CD4-positive, CD25-positive, alpha-beta regulatory T cell (primary cell): ENCODE measurements at regions not wholly inside any gene's neighbourhood (a gene's known extent, or its start where the extent isn't known, plus 50 kb on each side); places are given as distances from the start of the nearest gene placed in this dataset.

Source experiments
- ATAC-seq, 2 donors: fragments of 150-1000 bp; cut with Tn5 transposase; one replicate each; pipeline ENCODE4 v1.10.0; 2021; ENCODE audit warnings: low read depth in 2 of 2, moderate number of reproducible peaks in 2 of 2, moderate library complexity in 1 of 2
- DNase-seq, 3 donors: peaks; one replicate each; pipeline versions ENCODE4 v3.0.0 to v3.0.0-alpha.2; 2012 to 2022; ENCODE audit warnings: mixed read lengths in 1 of 3
- H3K27ac ChIP-seq: one replicate; pipeline ENCODE4 v1.7.0; 2013; ENCODE audit warnings: mild to moderate bottlenecking, low read length; ENCODE audit not compliant: insufficient read depth, poor library complexity, severe bottlenecking
- H3K27me3 ChIP-seq: one replicate; pipeline ENCODE4 v1.7.0; 2013; ENCODE audit warnings: low read length; ENCODE audit not compliant: control insufficient read depth, insufficient read depth
- H3K36me3 ChIP-seq: one replicate; pipeline ENCODE4 v1.7.0; 2013; ENCODE audit warnings: mild to moderate bottlenecking, low read length, moderate library complexity; ENCODE audit not compliant: control insufficient read depth, insufficient read depth
- H3K4me1 ChIP-seq: 2 replicates; pipeline ENCODE4 v1.7.0; 2013; ENCODE audit warnings: mild to moderate bottlenecking, low read length; ENCODE audit not compliant: insufficient read depth, control insufficient read depth, poor library complexity, severe bottlenecking
- H3K4me3 ChIP-seq: one replicate; pipeline ENCODE4 v1.7.0; 2013; ENCODE audit warnings: low read depth, mild to moderate bottlenecking, low read length, moderate library complexity
- H3K9me3 ChIP-seq, 2 experiments: 1 replicate in 1 of 2; 2 replicates in 1 of 2; pipeline ENCODE4 v1.7.0; 2013; ENCODE audit warnings: low read length in 2 of 2, mild to moderate bottlenecking in 1 of 2, moderate library complexity in 1 of 2; ENCODE audit not compliant: control insufficient read depth in 2 of 2
- H3K27ac Mint-ChIP-seq, 3 donors: one replicate each; pipeline ENCODE4 v1.8.0; 2020 to 2022; ENCODE audit warnings: mild to moderate bottlenecking in 3 of 3, mixed read lengths in 3 of 3, moderate library complexity in 2 of 3
- H3K27me3 Mint-ChIP-seq: one replicate; pipeline ENCODE4 v1.8.0; 2022; ENCODE audit warnings: mild to moderate bottlenecking, mixed read lengths
- H3K36me3 Mint-ChIP-seq: one replicate; pipeline ENCODE4 v1.8.0; 2020; ENCODE audit warnings: mixed read lengths
- H3K4me1 Mint-ChIP-seq, 4 donors: one replicate each; pipeline ENCODE4 v1.8.0; 2020 to 2022; ENCODE audit warnings: mixed read lengths in 4 of 4, mild to moderate bottlenecking in 1 of 4
- H3K4me3 Mint-ChIP-seq, 4 donors: one replicate each; pipeline ENCODE4 v1.8.0; 2020 to 2022; ENCODE audit warnings: mild to moderate bottlenecking in 4 of 4, mixed read lengths in 4 of 4, moderate library complexity in 3 of 4
- H3K9me3 Mint-ChIP-seq, 7 donors: one replicate each; pipeline ENCODE4 v1.8.0; 2020 to 2022; ENCODE audit warnings: mixed read lengths in 7 of 7, mild to moderate bottlenecking in 3 of 7, moderate library complexity in 2 of 7

- Mint-ChIP-seq H3K36me3 (no peaks in the 10 kb centered on the region), H3K27me3 (peaks cover 4% of the 10 kb centered on the region), H3K4me1 (peaks cover 0 to 12% (median 4%) of the 10 kb centered on the region in 4 donors), H3K4me3 (no peak overlapping the region), H3K9me3 (no peaks in the 10 kb centered on the region), H3K27ac (no peak overlapping the region)
- no peaks in the 10 kb centered on the region for H3K36me3 ChIP-seq
- no peak for DNase-seq
- no peaks in the 10 kb centered on the region for H3K27me3 ChIP-seq
- H3K9me3 ChIP-seq, result no peaks in the 10 kb centered on the region
- no peak overlapping the region for H3K27ac ChIP-seq
- H3K4me1 ChIP-seq, result no peaks in the 10 kb centered on the region
- no peak overlapping the region for H3K4me3 ChIP-seq
- ATAC-seq, result no peak
Observed at GRCh38 chr13:44240611-44241145, 132.9 kb upstream of the SERP2 start.

- H3K36me3 Mint-ChIP-seq, result no peaks in the 10 kb centered on the region
- Histone ChIP-seq H3K27me3 (no peaks in the 10 kb centered on the region), H3K9me3 (no peaks in the 10 kb centered on the region), H3K27ac (no peak overlapping the region), H3K4me3 (no peak overlapping the region), H3K36me3 (no peaks in the 10 kb centered on the region), H3K4me1 (no peaks in the 10 kb centered on the region)
- DNase-seq (no peak), ATAC-seq (no peak)
- H3K27ac Mint-ChIP-seq, result no peak overlapping the region
- H3K4me3 Mint-ChIP-seq, result no peak overlapping the region
- H3K4me1 Mint-ChIP-seq, result peaks cover 0 to 12% (median 4%) of the 10 kb centered on the region in 4 donors
- no peaks in the 10 kb centered on the region for H3K9me3 Mint-ChIP-seq
- peaks cover 4% of the 10 kb centered on the region for H3K27me3 Mint-ChIP-seq
Observed at GRCh38 chr13:44241638-44242037, 132.0 kb upstream of the SERP2 start.

- peaks cover 0 to 5% (median 2%) of the 10 kb centered on the region in 4 donors for H3K4me1 Mint-ChIP-seq
- H3K36me3 Mint-ChIP-seq, result no peaks in the 10 kb centered on the region
- Histone ChIP-seq H3K4me3 (no peak overlapping the region), H3K27ac (no peak overlapping the region), H3K36me3 (no peaks in the 10 kb centered on the region), H3K4me1 (no peaks in the 10 kb centered on the region), H3K27me3 (no peaks in the 10 kb centered on the region), H3K9me3 (no peaks in the 10 kb centered on the region)
- no peak for DNase-seq
- H3K27me3 Mint-ChIP-seq, result no peaks in the 10 kb centered on the region
- H3K4me3 Mint-ChIP-seq, result no peak overlapping the region
- ATAC-seq, result no peak
- no peaks in the 10 kb centered on the region for H3K9me3 Mint-ChIP-seq
- H3K27ac Mint-ChIP-seq, result peak overlapping the region in 2 of 3 donors; percentile 33 to 35
Observed at GRCh38 chr13:44242766-44243165, 130.9 kb upstream of the SERP2 start.

- H3K9me3 Mint-ChIP-seq, result no peaks in the 10 kb centered on the region
- no peak overlapping the region for H3K4me3 ChIP-seq
- H3K27me3 ChIP-seq, result no peaks in the 10 kb centered on the region
- H3K4me1 Mint-ChIP-seq, result peaks cover 0 to 5% (median 0%) of the 10 kb centered on the region in 4 donors
- ATAC-seq, result peak; percentile 56 to 57
- peak in 1 of 3 donors; percentile 20 for DNase-seq
- H3K27ac Mint-ChIP-seq, result peak overlapping the region in 1 of 3 donors; percentile 33
- no peaks in the 10 kb centered on the region for H3K27me3 Mint-ChIP-seq
- H3K27ac ChIP-seq, result no peak overlapping the region
- H3K4me1 ChIP-seq, result no peaks in the 10 kb centered on the region
- no peak overlapping the region for H3K4me3 Mint-ChIP-seq
- no peaks in the 10 kb centered on the region for H3K36me3 ChIP-seq
- no peaks in the 10 kb centered on the region for H3K36me3 Mint-ChIP-seq
- no peaks in the 10 kb centered on the region for H3K9me3 ChIP-seq
Observed at GRCh38 chr13:44243198-44243857, 130.3 kb upstream of the SERP2 start.

- H3K4me3 ChIP-seq, result no peak overlapping the region
- H3K27me3 ChIP-seq, result no peaks in the 10 kb centered on the region
- DNase-seq (no peak), ATAC-seq (no peak)
- Mint-ChIP-seq H3K27ac (no peak overlapping the region), H3K4me1 (peaks cover 0 to 5% (median 0%) of the 10 kb centered on the region in 4 donors), H3K4me3 (no peak overlapping the region), H3K36me3 (no peaks in the 10 kb centered on the region), H3K9me3 (no peaks in the 10 kb centered on the region), H3K27me3 (no peaks in the 10 kb centered on the region)
- H3K9me3 ChIP-seq, result no peaks in the 10 kb centered on the region
- no peak overlapping the region for H3K27ac ChIP-seq
- no peaks in the 10 kb centered on the region for H3K4me1 ChIP-seq
- no peaks in the 10 kb centered on the region for H3K36me3 ChIP-seq
Observed at GRCh38 chr13:44244288-44244687, 129.3 kb upstream of the SERP2 start.

GRCh38 chr13:44249431-44249836, 124.2 kb upstream of the SERP2 start:
- Histone ChIP-seq H3K27ac (no peak overlapping the region), H3K36me3 (no peaks in the 10 kb centered on the region), H3K4me1 (no peaks in the 10 kb centered on the region), H3K9me3 (no peaks in the 10 kb centered on the region), H3K27me3 (no peaks in the 10 kb centered on the region), H3K4me3 (no peak overlapping the region)
- Mint-ChIP-seq H3K4me3 (no peak overlapping the region), H3K27ac (no peak overlapping the region), H3K27me3 (peaks cover 4% of the 10 kb centered on the region), H3K9me3 (peaks cover 0 to 3% (median 0%) of the 10 kb centered on the region in 7 donors), H3K36me3 (no peaks in the 10 kb centered on the region), H3K4me1 (peaks cover 0 to 2% (median 0%) of the 10 kb centered on the region in 4 donors)
- no peak for ATAC-seq
- no peak for DNase-seq

GRCh38 chr13:44252938-44253337, 120.7 kb upstream of the SERP2 start:
- ATAC-seq (no peak), DNase-seq (peak in 1 of 3 donors; percentile 32)
- Mint-ChIP-seq H3K4me1 (peaks cover 0 to 2% (median 0%) of the 10 kb centered on the region in 4 donors), H3K36me3 (no peaks in the 10 kb centered on the region), H3K27ac (no peak overlapping the region), H3K27me3 (peaks cover 10% of the 10 kb centered on the region), H3K9me3 (peaks cover 0 to 7% (median 0%) of the 10 kb centered on the region in 7 donors), H3K4me3 (peak overlapping the region in 1 of 4 donors; percentile 61)
- H3K4me1 ChIP-seq, result no peaks in the 10 kb centered on the region
- H3K4me3 ChIP-seq, result no peak overlapping the region
- H3K36me3 ChIP-seq, result no peaks in the 10 kb centered on the region
- no peaks in the 10 kb centered on the region for H3K27me3 ChIP-seq
- H3K27ac ChIP-seq, result no peak overlapping the region
- no peaks in the 10 kb centered on the region for H3K9me3 ChIP-seq
